ENCODE measurements at regions not wholly inside any gene's neighbourhood (a gene's known extent, or its start where the extent isn't known, plus 50 kb on each side); places are given as distances from the start of the nearest gene placed in this dataset.

DNA sequence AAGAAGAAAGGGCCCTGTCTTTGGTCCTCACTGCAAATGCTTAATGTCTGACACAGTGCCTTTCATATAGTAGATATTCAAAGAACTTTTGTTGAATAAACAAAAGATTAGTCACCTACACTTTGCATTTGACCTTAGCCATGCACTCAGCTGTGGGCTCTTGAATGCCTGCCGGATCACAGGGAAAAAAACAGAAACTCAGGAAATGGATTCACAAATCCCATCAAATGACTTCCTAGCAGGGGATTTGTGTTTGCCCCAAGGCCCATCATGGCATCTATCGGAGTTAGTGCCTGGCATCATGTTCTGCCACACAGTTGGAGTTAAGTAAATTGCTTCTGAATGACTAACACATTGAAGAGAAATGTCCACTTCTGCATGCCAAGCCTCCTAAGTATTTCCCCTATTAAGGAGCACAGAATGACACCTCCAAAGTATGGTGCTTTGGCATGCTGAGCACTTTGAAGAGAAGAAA lies 72.3 kb upstream of the DST start:
- H3K27ac Mint-ChIP-seq, result peak overlapping the region; percentile 59
- no peak overlapping the region for H3K4me3 Mint-ChIP-seq

DNA sequence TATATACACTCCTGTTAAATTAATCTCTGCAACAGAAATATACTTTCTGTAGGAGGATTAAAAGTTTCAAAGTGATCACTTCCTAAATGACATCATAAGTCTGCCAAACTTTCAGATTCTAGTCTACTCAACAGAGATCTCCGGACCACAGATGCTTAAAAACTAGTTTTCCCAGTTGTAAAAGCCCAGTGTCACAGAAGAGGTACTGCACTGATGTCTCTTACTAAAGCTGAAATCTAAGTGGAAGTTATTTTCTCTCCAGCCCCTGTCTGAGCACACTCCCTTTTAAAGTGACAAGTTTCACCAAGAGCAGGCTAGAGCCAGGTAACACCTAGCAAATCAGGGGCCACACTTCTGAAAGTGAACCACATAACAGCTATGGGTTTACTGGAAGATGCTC lies 71.6 kb upstream of the DST start:
- H3K36me3 Mint-ChIP-seq, result peaks cover 6% of the 10 kb centered on the region
- no peaks in the 10 kb centered on the region for H3K27me3 Mint-ChIP-seq
- peaks cover 16% of the 10 kb centered on the region for H3K4me1 Mint-ChIP-seq (ENCODE audit: unreplicated experiment)
- peaks cover 5% of the 10 kb centered on the region for H3K9me3 Mint-ChIP-seq
- H3K4me3 Mint-ChIP-seq, result no peak overlapping the region
- no peak for DNase-seq (ENCODE audit: extremely low spot score, unreplicated experiment)
- TF ChIP-seq, protein P1, sequence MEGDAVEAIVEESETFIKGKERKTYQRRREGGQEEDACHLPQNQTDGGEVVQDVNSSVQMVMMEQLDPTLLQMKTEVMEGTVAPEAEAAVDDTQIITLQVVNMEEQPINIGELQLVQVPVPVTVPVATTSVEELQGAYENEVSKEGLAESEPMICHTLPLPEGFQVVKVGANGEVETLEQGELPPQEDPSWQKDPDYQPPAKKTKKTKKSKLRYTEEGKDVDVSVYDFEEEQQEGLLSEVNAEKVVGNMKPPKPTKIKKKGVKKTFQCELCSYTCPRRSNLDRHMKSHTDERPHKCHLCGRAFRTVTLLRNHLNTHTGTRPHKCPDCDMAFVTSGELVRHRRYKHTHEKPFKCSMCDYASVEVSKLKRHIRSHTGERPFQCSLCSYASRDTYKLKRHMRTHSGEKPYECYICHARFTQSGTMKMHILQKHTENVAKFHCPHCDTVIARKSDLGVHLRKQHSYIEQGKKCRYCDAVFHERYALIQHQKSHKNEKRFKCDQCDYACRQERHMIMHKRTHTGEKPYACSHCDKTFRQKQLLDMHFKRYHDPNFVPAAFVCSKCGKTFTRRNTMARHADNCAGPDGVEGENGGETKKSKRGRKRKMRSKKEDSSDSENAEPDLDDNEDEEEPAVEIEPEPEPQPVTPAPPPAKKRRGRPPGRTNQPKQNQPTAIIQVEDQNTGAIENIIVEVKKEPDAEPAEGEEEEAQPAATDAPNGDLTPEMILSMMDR (conservative IDR thresholded peaks at IDR 0.05), result peak; percentile 53
- peak overlapping the region; percentile 62 for H3K27ac Mint-ChIP-seq

More for the DNA sequence above, 72.3 kb upstream of the DST start:
- Mint-ChIP-seq H3K9me3 (peaks cover 9% of the 10 kb centered on the region), H3K36me3 (peaks cover 10% of the 10 kb centered on the region), H3K4me1 (ENCODE audit: unreplicated experiment) (peaks cover 16% of the 10 kb centered on the region), H3K27me3 (no peaks in the 10 kb centered on the region)
- TF ChIP-seq, protein P1 (conservative IDR thresholded peaks at IDR 0.05), result no peak
- no peak for DNase-seq (ENCODE audit: extremely low spot score, unreplicated experiment)

DNA sequence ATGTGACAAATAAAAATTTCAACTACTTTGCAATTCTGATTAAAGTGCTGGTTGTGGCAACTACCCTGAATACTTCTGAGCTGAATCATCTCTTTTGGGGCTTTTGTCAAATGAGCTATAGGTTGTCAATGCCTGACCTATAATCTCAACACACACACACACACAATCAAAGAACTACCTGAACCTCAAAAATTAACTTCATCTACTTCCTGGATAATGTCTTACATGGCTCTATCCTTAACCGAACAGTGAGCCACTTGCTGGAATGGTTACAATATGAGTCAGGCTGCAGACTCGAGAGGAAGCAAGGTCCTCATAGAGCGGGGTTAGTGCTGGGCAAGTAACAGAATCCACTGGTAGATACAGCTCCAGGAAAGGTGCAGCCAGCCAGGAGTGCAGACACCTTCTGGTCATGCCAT lies 70.6 kb upstream of the DST start:
- peaks cover under 1% of the 10 kb centered on the region for H3K36me3 Mint-ChIP-seq
- H3K9me3 Mint-ChIP-seq, result no peaks in the 10 kb centered on the region
- no peaks in the 10 kb centered on the region for H3K27me3 Mint-ChIP-seq
- H3K4me1 Mint-ChIP-seq (ENCODE audit: unreplicated experiment), result peaks cover 20% of the 10 kb centered on the region
- peak overlapping the region; percentile 62 for H3K27ac Mint-ChIP-seq
- H3K4me3 Mint-ChIP-seq, result no peak overlapping the region
- TF ChIP-seq, protein P1 (conservative IDR thresholded peaks at IDR 0.05), result no peak
- no peak for DNase-seq (ENCODE audit: extremely low spot score, unreplicated experiment)

DNA sequence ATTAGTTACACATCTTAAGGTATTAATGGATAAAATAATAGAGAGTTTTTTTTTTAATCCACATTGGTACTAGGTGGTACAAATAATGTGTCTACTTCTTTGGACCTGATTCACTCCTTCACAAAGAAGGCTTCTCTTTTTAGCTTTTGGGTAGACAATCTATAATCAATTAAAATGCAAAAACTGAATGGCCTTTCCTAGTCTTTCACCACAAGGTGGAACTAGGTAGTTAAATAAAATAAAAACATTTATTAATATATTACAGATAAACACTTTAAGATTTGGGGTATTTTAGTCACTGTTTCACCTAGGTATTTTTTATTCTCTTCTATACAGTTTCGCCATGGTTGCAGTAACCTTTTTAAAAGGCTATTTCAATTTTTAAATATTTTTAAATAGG lies 68.3 kb upstream of the DST start:
- Mint-ChIP-seq H3K4me3 (no peak overlapping the region), H3K27me3 (no peaks in the 10 kb centered on the region), H3K27ac (no peak overlapping the region), H3K36me3 (no peaks in the 10 kb centered on the region), H3K9me3 (no peaks in the 10 kb centered on the region), H3K4me1 (ENCODE audit: unreplicated experiment) (peaks cover 19% of the 10 kb centered on the region)
- DNase-seq (ENCODE audit: extremely low spot score, unreplicated experiment), result no peak
- TF ChIP-seq, protein P1 (conservative IDR thresholded peaks at IDR 0.05), result peak; percentile 35

DNA sequence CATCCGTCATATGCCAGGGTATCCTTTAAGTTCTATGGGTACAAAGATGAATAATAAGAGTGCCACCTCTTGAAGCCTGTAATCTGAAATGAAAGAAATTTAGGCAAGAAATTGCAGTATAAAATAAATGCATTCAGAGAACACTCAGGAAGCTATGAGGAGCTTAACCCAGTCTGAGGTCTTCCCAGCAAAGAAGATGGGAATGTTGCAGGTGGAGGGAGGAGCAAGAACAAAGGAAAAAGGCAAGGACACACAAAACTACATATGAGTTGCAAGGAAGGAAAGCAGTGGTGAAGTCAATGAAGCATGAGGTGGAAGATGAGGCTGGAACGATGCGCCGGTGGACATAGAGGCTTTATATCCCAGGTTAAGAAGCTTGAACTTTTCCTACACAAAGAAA lies 67.0 kb upstream of the DST start:
- TF ChIP-seq, protein P1 (conservative IDR thresholded peaks at IDR 0.05), result no peak
- no peak for DNase-seq (ENCODE audit: extremely low spot score, unreplicated experiment)
- H3K36me3 Mint-ChIP-seq, result no peaks in the 10 kb centered on the region
- no peak overlapping the region for H3K27ac Mint-ChIP-seq
- H3K27me3 Mint-ChIP-seq, result no peaks in the 10 kb centered on the region
- H3K9me3 Mint-ChIP-seq, result no peaks in the 10 kb centered on the region
- H3K4me3 Mint-ChIP-seq, result no peak overlapping the region
- H3K4me1 Mint-ChIP-seq (ENCODE audit: unreplicated experiment), result peaks cover 6% of the 10 kb centered on the region
